Breast epithelium (tissue), 4 donors: ENCODE measurements at regions not wholly inside any gene's neighbourhood (a gene's known extent, or its start where the extent isn't known, plus 50 kb on each side); places are given as distances from the start of the nearest gene placed in this dataset.

Experiments used
- DNase-seq, 2 donors: peaks; one replicate each; pipeline ENCODE4 v3.0.0-alpha.2; 2019; ENCODE audit warnings: low spot score in 2 of 2
- H3K27ac ChIP-seq, 2 donors: fragments of 200-600 bp; sonication (generic) in 1 of 2; one replicate each; pipeline ENCODE4 v1.5.1; 2016 to 2019; ENCODE audit warnings: mild to moderate bottlenecking in 1 of 2
- H3K27me3 ChIP-seq, 2 donors: fragments of 200-600 bp; sonication (generic) in 1 of 2; one replicate each; pipeline versions ENCODE4 v1.5.1 to v1.6.0; 2017 to 2019; ENCODE audit warnings: control low read depth in 1 of 2, mild to moderate bottlenecking in 1 of 2
- H3K36me3 ChIP-seq: fragments of 200-600 bp; one replicate; pipeline ENCODE4 v1.5.1; 2019
- H3K4me1 ChIP-seq, 2 donors: fragments of 200-600 bp; sonication (generic); one replicate each; pipeline ENCODE4 v1.5.1; 2016 to 2019; ENCODE audit warnings: control low read depth in 1 of 2
- H3K4me3 ChIP-seq, 3 donors: fragments of 200-600 bp; sonication (generic); 1 replicate in 2 of 3; 2 replicates in 1 of 3; pipeline ENCODE4 v1.5.1; 2016 to 2019; ENCODE audit warnings: mild to moderate bottlenecking in 3 of 3, moderate library complexity in 2 of 3
- H3K9me3 ChIP-seq, 2 donors: fragments of 200-600 bp; sonication (generic) in 1 of 2; one replicate each; pipeline ENCODE4 v1.5.1; 2016 to 2019; ENCODE audit warnings: control low read depth in 1 of 2
- POLR2A ChIP-seq: fragments of 450-650 bp; IDR thresholded peaks from one replicate; pipeline ENCODE4 v1.6.1; 2016; ENCODE audit warnings: antibody characterized with exemption, mild to moderate bottlenecking, moderate library complexity
- POLR2AphosphoS5 ChIP-seq, 3 donors: sonication (generic); formaldehyde crosslinking; IDR thresholded peaks; one replicate each; pipeline ENCODE4 v1.6.1; 2017; ENCODE audit warnings: antibody characterized with exemption in 3 of 3
- intact Hi-C: fragments of 100-400 bp; cut with DNase I; formaldehyde crosslinking; loops from one replicate; pipeline ENCODE4 v1.15.1; 2023; ENCODE audit warnings: low total_unique reads
- TF ChIP-seq, protein P1 (sequence below), 3 donors: fragments of 450-650 bp; IDR thresholded peaks; one replicate each; pipeline ENCODE4 v1.5.1; 2016 to 2017; ENCODE audit warnings: antibody characterized with exemption in 3 of 3, mild to moderate bottlenecking in 3 of 3, moderate library complexity in 3 of 3

DNA sequence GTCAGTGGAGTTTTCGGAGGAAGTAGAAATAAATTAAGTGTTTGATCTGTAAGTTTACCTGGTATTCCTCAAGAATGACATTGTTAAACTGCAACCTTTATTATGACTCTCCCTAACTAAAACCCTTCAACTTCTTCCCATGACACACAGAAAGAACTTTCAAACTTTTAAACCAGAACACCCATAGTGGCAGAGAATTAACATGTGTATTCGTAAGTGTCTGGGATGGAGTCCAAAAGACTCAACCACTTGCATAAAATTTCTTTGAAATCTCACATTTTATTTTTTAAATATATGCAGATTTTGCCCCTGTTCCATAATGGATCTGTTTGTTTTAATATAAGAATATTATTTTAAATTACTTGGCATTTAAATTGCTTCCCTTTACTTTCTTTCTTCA lies 54.6 kb upstream of the PLXNA4 start:
- no peaks in the 10 kb centered on the region for H3K9me3 ChIP-seq
- H3K27me3 ChIP-seq = no peaks in the 10 kb centered on the region
- H3K27ac ChIP-seq = no peak overlapping the region
- no peak for DNase-seq
- intact Hi-C loops = no loop called here
- H3K36me3 ChIP-seq = no peaks in the 10 kb centered on the region
- H3K4me3 ChIP-seq = no peak overlapping the region
- no peaks in the 10 kb centered on the region for H3K4me1 ChIP-seq
- TF ChIP-seq POLR2AphosphoS5 (IDR thresholded peaks at IDR 0.05) = no peak
- TF ChIP-seq, protein P1, sequence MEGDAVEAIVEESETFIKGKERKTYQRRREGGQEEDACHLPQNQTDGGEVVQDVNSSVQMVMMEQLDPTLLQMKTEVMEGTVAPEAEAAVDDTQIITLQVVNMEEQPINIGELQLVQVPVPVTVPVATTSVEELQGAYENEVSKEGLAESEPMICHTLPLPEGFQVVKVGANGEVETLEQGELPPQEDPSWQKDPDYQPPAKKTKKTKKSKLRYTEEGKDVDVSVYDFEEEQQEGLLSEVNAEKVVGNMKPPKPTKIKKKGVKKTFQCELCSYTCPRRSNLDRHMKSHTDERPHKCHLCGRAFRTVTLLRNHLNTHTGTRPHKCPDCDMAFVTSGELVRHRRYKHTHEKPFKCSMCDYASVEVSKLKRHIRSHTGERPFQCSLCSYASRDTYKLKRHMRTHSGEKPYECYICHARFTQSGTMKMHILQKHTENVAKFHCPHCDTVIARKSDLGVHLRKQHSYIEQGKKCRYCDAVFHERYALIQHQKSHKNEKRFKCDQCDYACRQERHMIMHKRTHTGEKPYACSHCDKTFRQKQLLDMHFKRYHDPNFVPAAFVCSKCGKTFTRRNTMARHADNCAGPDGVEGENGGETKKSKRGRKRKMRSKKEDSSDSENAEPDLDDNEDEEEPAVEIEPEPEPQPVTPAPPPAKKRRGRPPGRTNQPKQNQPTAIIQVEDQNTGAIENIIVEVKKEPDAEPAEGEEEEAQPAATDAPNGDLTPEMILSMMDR (IDR thresholded peaks at IDR 0.05) = no peak
- no peak for TF ChIP-seq POLR2A
